GM18520 (cell line): ENCODE measurements at regions not wholly inside any gene's neighbourhood (a gene's known extent, or its start where the extent isn't known, plus 50 kb on each side); places are given as distances from the start of the nearest gene placed in this dataset.

Experiments used
- ATAC-seq: cut with Tn5 transposase; IDR thresholded peaks from one replicate; pipeline ENCODE4 v1.9.1; 2021; ENCODE audit not compliant: unreplicated experiment

DNA sequence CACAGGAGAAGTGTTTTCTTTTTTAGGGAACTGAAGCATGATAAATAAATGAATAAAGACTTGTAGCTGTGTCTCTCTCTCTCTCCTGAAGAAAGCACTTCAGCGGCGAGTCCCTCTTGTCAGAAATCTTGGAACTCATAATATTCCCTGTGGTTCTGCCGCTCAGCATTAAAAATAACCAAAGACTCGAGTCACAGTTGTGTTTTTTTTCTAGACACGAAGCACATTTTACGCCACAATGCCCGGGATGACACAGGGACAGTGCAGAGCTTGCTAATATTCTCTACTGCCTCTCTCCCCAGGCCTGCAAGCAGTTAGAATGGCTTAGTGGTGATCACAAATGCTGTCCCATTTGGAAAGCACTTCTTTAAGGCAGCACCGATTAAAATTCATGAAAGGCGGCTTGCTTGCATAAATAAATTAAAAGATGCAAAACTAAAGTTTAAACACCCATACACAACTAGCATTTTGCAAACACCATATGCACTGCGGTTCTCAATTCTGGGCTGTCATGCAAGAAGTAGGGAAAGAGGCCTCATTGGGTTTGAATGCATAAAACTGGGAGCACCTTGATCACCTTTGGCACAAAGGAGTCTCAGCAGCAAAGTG, 597.4 kb downstream of the SOX6 start:
- ATAC-seq: no peak

- no peak for ATAC-seq
These were observed 595.1 kb downstream of the SOX6 start for GRCh38 chr11:15761235-15761634.

GRCh38 chr11:15764326-15764725, 592.0 kb downstream of the SOX6 start:
- no peak for ATAC-seq

- no peak for ATAC-seq
These were observed 591.4 kb downstream of the SOX6 start for GRCh38 chr11:15764948-15765347.

DNA sequence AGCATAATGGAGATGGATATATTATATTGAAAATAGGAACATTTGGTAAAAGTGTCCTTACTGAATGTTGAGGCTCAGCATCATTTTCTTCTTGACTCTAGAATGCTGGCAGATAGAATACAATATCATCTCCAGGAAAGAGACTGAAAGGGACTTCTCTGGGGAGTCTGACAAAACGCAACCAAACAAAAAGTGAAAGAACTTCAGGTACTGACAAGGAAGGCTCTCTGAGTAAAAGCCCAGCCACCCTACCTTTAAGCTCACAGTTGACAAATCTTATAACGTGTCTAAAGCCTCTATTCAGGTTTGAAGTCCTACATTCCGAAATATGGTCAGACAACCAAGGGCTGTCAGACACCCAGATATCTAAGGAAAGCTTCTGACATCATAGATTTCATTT, 590.8 kb downstream of the SOX6 start:
- ATAC-seq: no peak

DNA sequence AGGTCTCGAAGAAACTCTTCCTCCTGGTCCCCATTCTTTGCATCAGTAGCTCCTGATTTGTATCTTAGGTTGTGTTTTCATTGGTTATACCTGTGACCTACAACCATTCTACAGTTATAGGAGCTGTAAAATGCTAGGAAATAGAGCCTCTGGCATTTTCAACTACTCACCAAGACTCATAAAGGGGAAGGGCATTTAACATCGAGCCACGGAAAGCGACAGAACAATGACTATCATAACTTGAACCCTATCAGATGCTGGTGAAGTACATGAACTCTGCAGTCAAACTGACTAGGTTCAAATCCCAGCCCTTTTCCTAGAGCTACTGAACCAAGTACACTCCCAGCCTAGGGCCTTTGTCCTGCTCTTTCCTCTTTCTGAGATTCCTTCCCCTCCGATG, 588.0 kb downstream of the SOX6 start:
- no peak for ATAC-seq

DNA sequence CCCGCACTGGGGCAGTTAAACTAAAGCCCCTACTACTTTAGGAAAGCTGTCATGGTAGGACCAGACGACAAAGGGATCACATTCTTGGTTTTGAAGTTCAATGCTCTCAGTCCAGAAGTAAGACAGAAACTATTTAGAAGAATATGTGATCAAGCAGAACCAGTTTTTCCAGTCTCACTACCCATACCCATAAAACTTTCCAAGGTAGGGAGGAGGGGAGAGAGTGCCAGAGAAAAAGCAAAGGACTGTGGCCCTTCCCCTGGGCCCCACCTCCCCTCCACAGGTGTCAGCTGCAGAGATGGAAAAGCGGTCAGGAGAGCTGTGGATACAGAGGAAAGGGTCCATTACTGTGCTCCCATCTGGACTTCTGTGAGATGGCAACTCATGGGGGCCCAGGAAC, 587.1 kb downstream of the SOX6 start:
- ATAC-seq: no peak

DNA sequence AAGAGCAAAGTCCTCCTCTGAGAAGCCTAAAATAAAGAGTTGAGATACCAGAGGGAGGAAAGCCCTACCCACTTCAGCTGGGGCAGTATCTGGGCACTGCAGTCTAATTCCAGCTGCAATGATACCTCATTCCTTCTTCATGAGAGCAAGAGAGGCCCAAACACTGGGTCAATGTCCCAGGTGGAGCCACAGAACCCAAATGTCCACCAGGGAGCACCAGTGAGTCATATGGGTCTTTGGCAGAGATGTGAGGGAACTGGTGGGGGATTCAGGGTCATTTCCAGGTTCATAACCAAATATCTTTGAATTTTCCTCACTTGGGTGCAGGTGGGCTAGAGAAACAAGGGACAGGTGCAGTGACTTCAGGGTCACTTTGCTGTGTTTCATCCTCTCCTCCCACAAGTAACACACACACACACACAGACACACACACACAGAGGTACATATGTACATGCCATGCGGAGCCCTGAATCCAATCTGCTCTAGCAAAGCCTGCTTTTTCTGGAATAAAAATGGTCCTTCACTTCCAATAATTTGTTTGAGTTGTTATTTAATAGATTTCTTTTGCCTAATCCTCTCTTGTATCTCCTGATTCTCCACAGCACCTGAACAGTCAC, 585.4 kb downstream of the SOX6 start:
- no peak for ATAC-seq

DNA sequence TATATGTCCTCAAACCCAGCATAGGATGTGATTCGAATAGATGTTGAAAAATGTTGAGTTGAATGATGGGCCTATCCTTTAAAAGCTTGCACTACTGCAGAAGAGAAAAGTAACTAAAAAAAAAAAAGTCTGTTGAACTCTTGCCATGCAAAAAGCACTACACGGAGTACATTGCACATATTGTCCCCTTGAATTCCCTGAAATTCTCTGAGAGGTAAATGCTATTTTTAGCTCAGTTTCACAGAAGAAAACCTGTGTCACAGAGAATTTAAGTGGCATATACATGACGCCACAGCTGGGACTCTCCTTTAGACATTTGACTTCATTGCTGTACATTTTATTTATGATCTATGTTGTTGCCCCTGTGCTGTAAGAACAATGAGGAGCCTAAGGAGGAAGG, 583.8 kb downstream of the SOX6 start:
- no peak for ATAC-seq

DNA sequence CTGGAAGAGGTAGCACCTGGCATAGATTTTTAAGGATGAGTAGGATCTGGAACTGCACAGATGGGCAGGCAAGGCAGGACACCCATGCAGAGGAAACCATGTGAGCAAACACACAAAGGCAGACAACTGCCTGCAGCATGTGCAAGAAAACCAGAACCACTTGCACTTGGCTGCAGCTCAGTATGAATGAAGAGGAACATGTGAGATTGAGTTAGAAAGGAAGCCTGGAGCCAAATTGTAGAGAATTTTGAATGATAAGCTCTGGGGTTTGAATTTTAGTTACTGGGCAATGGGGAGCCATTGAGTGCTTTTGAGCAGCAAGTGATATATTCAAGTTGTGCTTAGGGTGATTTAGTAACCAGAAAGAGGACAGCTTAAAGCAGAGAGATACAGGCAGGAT, 583.4 kb downstream of the SOX6 start:
- ATAC-seq: no peak

- ATAC-seq: no peak
These were observed 582.6 kb downstream of the SOX6 start for GRCh38 chr11:15773476-15774387.

DNA sequence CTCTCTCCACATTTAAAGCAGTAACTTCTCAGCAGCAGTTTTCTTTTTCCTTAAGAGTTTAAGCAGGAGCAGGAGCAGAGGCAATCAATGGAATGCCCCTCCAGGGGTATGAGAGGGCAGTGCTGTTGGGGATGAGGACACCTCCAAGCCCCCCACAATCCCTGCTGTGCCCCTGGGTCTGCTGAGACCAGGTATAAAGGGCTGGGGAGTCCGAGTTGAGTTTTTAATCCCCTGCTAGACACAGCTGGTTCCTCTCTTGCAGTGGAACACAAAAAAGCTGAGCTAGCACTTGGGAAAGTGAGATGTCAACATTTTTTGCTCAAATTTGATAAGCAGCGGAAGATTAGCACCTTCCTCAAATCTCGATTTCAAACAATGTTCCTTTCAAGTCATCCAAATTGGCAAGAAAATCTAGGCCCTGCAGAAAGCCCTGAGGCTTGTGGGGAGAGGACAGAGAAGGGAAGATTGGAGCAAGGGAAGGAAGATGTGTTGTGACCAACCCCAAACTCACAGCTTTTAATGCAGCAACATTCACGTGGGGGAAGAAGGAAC, 581.9 kb downstream of the SOX6 start:
- no peak for ATAC-seq

GRCh38 chr11:15775015-15775541, 581.3 kb downstream of the SOX6 start:
- ATAC-seq: no peak

- no peak for ATAC-seq
These were observed 580.5 kb downstream of the SOX6 start for GRCh38 chr11:15775797-15776196.

GRCh38 chr11:15776366-15776765, 580.0 kb downstream of the SOX6 start:
- ATAC-seq: no peak

DNA sequence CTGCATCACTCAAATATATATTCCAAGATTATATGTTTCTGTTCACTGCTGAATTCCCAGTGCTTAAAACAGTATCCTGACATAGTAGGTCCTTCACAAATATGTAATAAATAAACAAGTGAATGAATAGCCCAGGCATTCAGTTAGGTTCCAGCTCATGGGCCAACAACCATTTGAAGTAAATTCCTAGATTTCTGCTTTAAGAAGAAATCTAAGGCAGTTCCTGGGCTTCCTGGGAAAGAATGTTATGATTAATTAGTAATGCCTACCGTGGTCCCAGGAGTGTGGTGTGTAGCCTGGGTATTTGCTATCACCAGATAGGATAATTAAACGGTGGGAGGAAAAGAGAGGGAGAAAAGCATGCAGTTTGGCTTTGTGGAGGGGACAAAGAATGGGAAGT, 576.8 kb downstream of the SOX6 start:
- no peak for ATAC-seq

DNA sequence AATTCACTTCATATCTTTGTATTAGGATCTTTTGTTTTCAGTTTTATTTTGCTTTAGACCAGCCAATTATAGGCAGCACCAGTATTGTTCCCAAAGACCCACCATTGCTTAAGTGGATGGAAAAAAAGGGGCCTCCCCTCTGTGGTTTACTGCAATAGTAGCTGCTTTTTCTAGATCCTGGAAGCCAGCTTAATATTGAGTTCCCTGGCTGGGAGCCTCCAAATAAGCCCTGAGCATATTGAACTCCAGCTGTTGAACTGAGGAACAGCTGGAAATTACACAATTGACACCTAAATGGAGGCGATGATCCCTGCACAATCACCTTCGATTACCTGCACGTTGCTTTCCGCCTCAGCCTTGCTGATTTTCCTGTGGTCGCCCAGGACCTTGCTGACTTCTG, 576.0 kb downstream of the SOX6 start:
- no peak for ATAC-seq

- no peak for ATAC-seq
These were observed 575.5 kb downstream of the SOX6 start for GRCh38 chr11:15780837-15781236.

DNA sequence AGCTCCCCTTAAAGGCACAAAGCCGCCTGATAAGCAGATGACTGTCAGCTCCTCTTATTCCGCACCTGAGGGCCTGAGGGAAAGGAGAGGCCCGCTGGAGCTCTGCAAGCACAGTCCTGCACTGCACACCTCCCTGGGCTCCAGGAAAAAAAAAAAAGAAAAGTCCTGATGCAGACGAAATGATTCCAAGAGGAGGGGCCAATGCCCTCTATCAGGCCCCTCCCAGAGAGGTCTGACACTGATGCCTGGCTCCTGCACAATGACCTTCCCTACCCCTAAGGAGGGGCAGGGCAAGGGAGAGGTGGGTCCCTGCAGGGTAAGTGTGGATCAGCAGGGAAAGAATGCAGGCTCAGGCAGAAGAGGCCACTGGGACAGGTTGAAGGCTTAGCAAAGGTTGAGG, 572.7 kb downstream of the SOX6 start:
- no peak for ATAC-seq

GRCh38 chr11:15793043-15793996, 563.0 kb downstream of the SOX6 start:
- ATAC-seq: no peak
